GM12878 (cell line): ENCODE measurements at regions not wholly inside any gene's neighbourhood (a gene's known extent, or its start where the extent isn't known, plus 50 kb on each side); places are given as distances from the start of the nearest gene placed in this dataset.
A peak's percentile ranks its signal among the peaks of the same experiment; 100 is the strongest.

ENCODE experiments used
- ATAC-seq: fragments of 200-7000 bp; cut with Tn5 transposase; 3 replicates; pipeline ENCODE4 v1.9.1; 2020; ENCODE audit warnings: mild to moderate bottlenecking, moderate library complexity
- BruUV-seq: library from RNA; stranded (reverse); fragments of 400-500 nt; replicated peaks from 2 replicates; lab custom pipeline; 2021; lab: Mats Ljungman, UMichigan
- CTCF ChIA-PET: fragments of 300-600 bp; sonication (Branson Sonifier 250); formaldehyde crosslinking; extraction: SDS; loops from one replicate; lab custom pipeline; 2021; ENCODE audit warnings: inconsistent platforms; lab: Yijun Ruan, JAX
- POLR2A ChIA-PET: fragments of 350-600 bp; formaldehyde crosslinking; extraction: SDS; loops from one replicate; lab custom pipeline; 2021; ENCODE audit warnings: inconsistent platforms; lab: Charles Lee
- RAD21 ChIA-PET: fragments of 300-600 bp; sonication (Branson Sonifier 250); formaldehyde crosslinking; loops from one replicate; lab custom pipeline; 2023; ENCODE audit warnings: antibody characterized with exemption; ENCODE audit not compliant: unreplicated experiment; lab: Charles Lee
- SMC1A ChIA-PET: fragments of 300-600 bp; sonication (Branson Sonifier 250); formaldehyde crosslinking; loops from one replicate; lab custom pipeline; 2023; ENCODE audit not compliant: unreplicated experiment, uncharacterized antibody; lab: Charles Lee
- DNase-seq: peaks from one replicate; pipeline ENCODE4 v3.0.0-alpha.2; 2011; ENCODE audit warnings: low read depth, low spot score
- FAIRE-seq: peaks from 3 replicates; lab custom pipeline; 2011; peaks lifted over from hg19 to GRCh38; lab: Jason Lieb, UNC
- H2AFZ ChIP-seq: 2 replicates; pipeline ENCODE4 v1.6.0; 2011; ENCODE audit warnings: low read depth, low read length, control low read depth; ENCODE audit not compliant: control insufficient read depth
- H3K27ac ChIP-seq: 2 replicates; pipeline ENCODE4 v1.5.1; 2011; ENCODE audit warnings: control low read depth; ENCODE audit not compliant: control insufficient read depth, insufficient read depth
- H3K27me3 ChIP-seq, 2 experiments: replicated peaks in 1 of 2; 2 replicates each; pipeline versions ENCODE4 v1.6.0 to v1.6.1; 2011; ENCODE audit warnings: low read length in 1 of 2; ENCODE audit not compliant: control insufficient read depth in 2 of 2, insufficient read depth in 2 of 2
- H3K36me3 ChIP-seq, 2 experiments: 2 replicates each; pipeline ENCODE4 v1.5.1; 2011; ENCODE audit warnings: low read length in 1 of 2; ENCODE audit not compliant: control insufficient read depth in 2 of 2, insufficient read depth in 2 of 2
- H3K4me1 ChIP-seq: 2 replicates; pipeline ENCODE4 v1.6.1; 2011; ENCODE audit warnings: mild to moderate bottlenecking, low read length, moderate library complexity, mixed read lengths; ENCODE audit not compliant: control insufficient read depth, insufficient read depth
- H3K4me2 ChIP-seq: 2 replicates; pipeline ENCODE4 v1.6.0; 2011; ENCODE audit warnings: control low read depth; ENCODE audit not compliant: control insufficient read depth, insufficient read depth
- H3K4me3 ChIP-seq: fragments of 200-600 bp; sonication (generic); 2 replicates; pipeline ENCODE4 v1.5.1; 2016
- H3K79me2 ChIP-seq: 2 replicates; pipeline ENCODE4 v1.6.0; 2011; ENCODE audit warnings: low read length; ENCODE audit not compliant: control insufficient read depth, insufficient read depth
- H3K9ac ChIP-seq: 2 replicates; pipeline ENCODE4 v1.8.0; 2011; ENCODE audit warnings: low read length, control low read depth, mixed read lengths; ENCODE audit not compliant: control insufficient read depth, insufficient read depth
- H3K9me3 ChIP-seq: replicated peaks from 3 replicates; pipeline ENCODE4 v1.5.1; 2011; ENCODE audit warnings: mild to moderate bottlenecking, low read length; ENCODE audit not compliant: control insufficient read depth, insufficient read depth
- H4K20me1 ChIP-seq: 2 replicates; pipeline ENCODE4 v1.6.0; 2011; ENCODE audit not compliant: control insufficient read depth, insufficient read depth
- ASH2L ChIP-seq: fragments of 300-600, 200-600 bp; sonication (generic); IDR thresholded peaks from 2 replicates; pipeline ENCODE4 v1.6.1; 2017; ENCODE audit warnings: low read depth, mild to moderate bottlenecking, borderline replicate concordance
- CBX5 ChIP-seq: sonication (generic); IDR thresholded peaks from 2 replicates; pipeline ENCODE4 v1.6.1; 2016; ENCODE audit warnings: low read depth, moderate library complexity, mild to moderate bottlenecking, inconsistent platforms
- JUND ChIP-seq: IDR thresholded peaks from 2 replicates; pipeline ENCODE4 v1.6.1; 2012; ENCODE audit warnings: low read depth, mild to moderate bottlenecking, low read length, improper control_type of control experiment, moderate library complexity
- MYC ChIP-seq: IDR thresholded peaks from 2 replicates; pipeline ENCODE4 v1.6.1; 2011; ENCODE audit warnings: mild to moderate bottlenecking, low read length, moderate library complexity, inconsistent platforms; ENCODE audit not compliant: insufficient read depth, insufficient replicate concordance, insufficient read length, severe bottlenecking
- NBN ChIP-seq: fragments of 450-650 bp; IDR thresholded peaks from 2 replicates; pipeline ENCODE4 v1.6.1; 2016
- NFYA ChIP-seq: IDR thresholded peaks from 2 replicates; pipeline ENCODE4 v1.6.1; 2011; ENCODE audit warnings: low read depth, mild to moderate bottlenecking, low read length, improper control_type of control experiment, borderline replicate concordance
- NFYB ChIP-seq: IDR thresholded peaks from 2 replicates; pipeline ENCODE4 v1.6.1; 2011; ENCODE audit warnings: low read depth, mild to moderate bottlenecking, low read length, improper control_type of control experiment, moderate library complexity; ENCODE audit not compliant: insufficient read depth
- PAX5 ChIP-seq: IDR thresholded peaks from 2 replicates; pipeline ENCODE4 v1.6.1; 2011; ENCODE audit warnings: low read depth, low read length, borderline replicate concordance
- PML ChIP-seq: IDR thresholded peaks from 2 replicates; pipeline ENCODE4 v1.6.1; 2012; ENCODE audit warnings: low read length, inconsistent platforms
- RAD21 ChIP-seq: IDR thresholded peaks from 2 replicates; pipeline ENCODE4 v1.6.1; 2011; ENCODE audit warnings: mild to moderate bottlenecking, low read depth, low read length, moderate library complexity; ENCODE audit not compliant: insufficient read depth
- RBBP5 ChIP-seq: fragments of 200-600 bp; sonication (generic); conservative IDR thresholded peaks from 2 replicates; pipeline ENCODE4 v1.6.1; 2016
- RELA ChIP-seq: fragments of 450-650 bp; IDR thresholded peaks from 2 replicates; pipeline ENCODE4 v1.8.0; 2014; ENCODE audit warnings: borderline replicate concordance; ENCODE audit not compliant: partially characterized antibody
- TCF12 ChIP-seq: IDR thresholded peaks from 2 replicates; pipeline ENCODE4 v1.6.1; 2011; ENCODE audit warnings: low read depth, mild to moderate bottlenecking, low read length
- USF2 ChIP-seq: IDR thresholded peaks from 2 replicates; pipeline ENCODE4 v1.6.1; 2011; ENCODE audit warnings: low read depth, low read length, improper control_type of control experiment, borderline replicate concordance
- ZNF687 ChIP-seq: fragments of 450-650 bp; IDR thresholded peaks from 2 replicates; pipeline ENCODE4 v1.6.1; 2017; ENCODE audit warnings: mild to moderate bottlenecking, moderate library complexity
- WGBS: methylation state at CpG from one replicate; pipeline ENCODE4 v1.1.6; 2016; ENCODE audit warnings: low lambda C conversion rate; ENCODE audit not compliant: insufficient replicate concordance, insufficient coverage; ENCODE audit errors: missing lambda C conversion rate; 5-methylcytosine and 5-hydroxymethylcytosine counted together
- in situ Hi-C: fragments of 300-500 bp; cut with MboI; formaldehyde crosslinking; loops from 9 replicates; pipeline ENCODE4 v1.14.3; 2018; ENCODE audit warnings: mixed read lengths
- intact Hi-C: fragments of 100-400 bp; cut with micrococcal nuclease; formaldehyde crosslinking; loops from one replicate; pipeline ENCODE4 v1.14.2; 2022; ENCODE audit not compliant: unreplicated experiment

- TF ChIP-seq ZNF687 (no peak), NFYB (no peak)
Measured at GRCh38 chr14:56875104-56875675, 64.9 kb upstream of the OTX2 start (continued).

- WGBS = 0% methylated on average over 5 of the region's 5 CpGs
- Histone ChIP-seq H3K4me2 (no peak overlapping the region), H3K27me3 (no peaks in the 10 kb centered on the region), H3K9ac (no peak overlapping the region), H3K4me1 (no peaks in the 10 kb centered on the region), H3K27ac (no peak overlapping the region), H3K4me3 (no peak overlapping the region), H4K20me1 (no peaks in the 10 kb centered on the region), H3K9me3 (no peaks in the 10 kb centered on the region), H3K79me2 (no peaks in the 10 kb centered on the region), H2AFZ (no peak overlapping the region), H3K36me3 (no peaks in the 10 kb centered on the region)
- SMC1A ChIA-PET = no interaction called here
- BruUV-seq = no TSS peak
- DNase-seq = no peak
- RAD21 ChIA-PET = interaction anchor here (0.8 kb wide), 1 partner anchor 139 kb away, joined by 4 read pairs; no protein-coding TSS in a partner anchor
- in situ Hi-C loops (no loop called here), intact Hi-C loops (loop anchor here (5.0 to 10.0 kb wide), 2 partner anchors 220 to 382 kb away; no protein-coding TSS in a partner anchor)
- FAIRE-seq = no peak
- peak; percentile 76 for ATAC-seq
- POLR2A ChIA-PET = no interaction called here
- CTCF ChIA-PET = interaction anchor here (0.7 to 1.2 kb wide), 3 partner anchors 13 to 383 kb away, joined by 3 to 4 read pairs (median 3); no protein-coding TSS in a partner anchor
- no peak for TF ChIP-seq JUND
- no peak for TF ChIP-seq NFYA
- TF ChIP-seq ASH2L = no peak
- no peak for TF ChIP-seq NFYB
- TF ChIP-seq CBX5 = no peak
- TF ChIP-seq PML = no peak
- no peak for TF ChIP-seq NBN
- TF ChIP-seq RAD21 = peak; percentile 29; the same call in 1 of the 2 replicates
- TF ChIP-seq MYC = no peak
- TF ChIP-seq USF2 = no peak
- no peak for TF ChIP-seq RELA
- no peak for TF ChIP-seq TCF12
- TF ChIP-seq PAX5 = no peak
- TF ChIP-seq RBBP5 = no peak
Measured at GRCh38 chr14:56874375-56874774, 64.1 kb upstream of the OTX2 start.
